Prostate gland (tissue), 2 donors: ENCODE measurements at regions not wholly inside any gene's neighbourhood (a gene's known extent, or its start where the extent isn't known, plus 50 kb on each side); places are given as distances from the start of the nearest gene placed in this dataset.
A peak's percentile ranks its signal among the peaks of the same experiment; 100 is the strongest.

Experiments
- DNase-seq: peaks from one replicate; pipeline ENCODE4 v3.0.0-alpha.2; 2019; ENCODE audit warnings: low spot score
- H3K27ac ChIP-seq, 2 donors: fragments of 200-600 bp; sonication (generic); 2 replicates each; pipeline ENCODE4 v1.5.1; 2017 to 2019
- H3K27me3 ChIP-seq: fragments of 200-600 bp; sonication (generic); replicated peaks from 2 replicates; pipeline ENCODE4 v1.5.1; 2019; ENCODE audit not compliant: insufficient read depth
- H3K36me3 ChIP-seq, 2 donors: fragments of 200-600 bp; sonication (generic); 1 replicate in 1 of 2; 2 replicates in 1 of 2; pipeline versions ENCODE4 v1.5.1 to v1.8.1; 2017 to 2019
- H3K4me1 ChIP-seq: fragments of 200-600 bp; sonication (generic); replicated peaks from 2 replicates; pipeline ENCODE4 v1.5.1; 2019
- H3K4me3 ChIP-seq, 2 donors: fragments of 200-600 bp; sonication (generic); 2 replicates each; pipeline ENCODE4 v1.5.1; 2017 to 2019
- H3K9me3 ChIP-seq: fragments of 200-600 bp; sonication (generic); 2 replicates; pipeline ENCODE4 v1.5.1; 2017
- POLR2A ChIP-seq: fragments of 450-650 bp; IDR thresholded peaks from one replicate; pipeline ENCODE4 v1.6.1; 2016; ENCODE audit warnings: antibody characterized with exemption, mild to moderate bottlenecking
- POLR2AphosphoS5 ChIP-seq: sonication (generic); formaldehyde crosslinking; IDR thresholded peaks from one replicate; pipeline ENCODE4 v1.6.1; 2017; ENCODE audit warnings: antibody characterized with exemption
- WGBS: methylation state at CpG from one replicate; pipeline ENCODE4 v1.1.5; 2018; 5-methylcytosine and 5-hydroxymethylcytosine counted together
- intact Hi-C: fragments of 100-400 bp; cut with DNase I; formaldehyde crosslinking; loops from one replicate; pipeline ENCODE4 v1.14.2; 2022
- TF ChIP-seq, protein P1 (sequence below), 4 experiments: fragments of 200-600 bp in 2 of 4; fragments of 450-650 bp in 2 of 4; sonication (generic) in 2 of 4; IDR thresholded peaks; 1 replicate in 3 of 4; 2 replicates in 1 of 4; pipeline ENCODE4 v1.5.1; 2016 to 2019; ENCODE audit warnings: antibody characterized with exemption in 4 of 4, mild to moderate bottlenecking in 2 of 4, moderate library complexity in 2 of 4

DNA sequence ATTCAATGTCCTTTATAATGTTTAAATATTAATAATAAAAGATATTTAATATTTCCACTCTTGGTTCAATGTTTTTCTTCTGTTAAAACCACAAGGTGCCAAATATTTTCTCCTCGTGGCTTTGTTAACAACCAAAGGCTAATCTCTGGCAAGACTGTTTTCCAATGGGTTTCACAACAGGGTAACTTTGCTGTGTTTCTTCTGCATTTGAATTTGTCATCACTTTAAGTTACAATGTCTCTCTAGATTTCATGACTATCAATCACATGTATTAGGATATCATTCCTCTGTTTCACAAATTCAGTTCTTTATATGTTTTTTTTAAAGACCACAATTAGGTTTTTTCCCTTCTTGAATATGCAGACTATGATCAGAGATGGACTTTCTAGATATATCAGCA, 469.8 kb upstream of the ACVR2A start:
- Histone ChIP-seq H3K9me3 (no peaks in the 10 kb centered on the region), H3K36me3 (no peaks in the 10 kb centered on the region), H3K4me1 (no peaks in the 10 kb centered on the region), H3K27ac (no peak overlapping the region), H3K27me3 (no peaks in the 10 kb centered on the region), H3K4me3 (no peak overlapping the region)
- DNase-seq: no peak
- 23% methylated on average over 1 of the region's 1 CpG for WGBS
- TF ChIP-seq POLR2A (no peak), POLR2AphosphoS5 (no peak)
- TF ChIP-seq, protein P1, sequence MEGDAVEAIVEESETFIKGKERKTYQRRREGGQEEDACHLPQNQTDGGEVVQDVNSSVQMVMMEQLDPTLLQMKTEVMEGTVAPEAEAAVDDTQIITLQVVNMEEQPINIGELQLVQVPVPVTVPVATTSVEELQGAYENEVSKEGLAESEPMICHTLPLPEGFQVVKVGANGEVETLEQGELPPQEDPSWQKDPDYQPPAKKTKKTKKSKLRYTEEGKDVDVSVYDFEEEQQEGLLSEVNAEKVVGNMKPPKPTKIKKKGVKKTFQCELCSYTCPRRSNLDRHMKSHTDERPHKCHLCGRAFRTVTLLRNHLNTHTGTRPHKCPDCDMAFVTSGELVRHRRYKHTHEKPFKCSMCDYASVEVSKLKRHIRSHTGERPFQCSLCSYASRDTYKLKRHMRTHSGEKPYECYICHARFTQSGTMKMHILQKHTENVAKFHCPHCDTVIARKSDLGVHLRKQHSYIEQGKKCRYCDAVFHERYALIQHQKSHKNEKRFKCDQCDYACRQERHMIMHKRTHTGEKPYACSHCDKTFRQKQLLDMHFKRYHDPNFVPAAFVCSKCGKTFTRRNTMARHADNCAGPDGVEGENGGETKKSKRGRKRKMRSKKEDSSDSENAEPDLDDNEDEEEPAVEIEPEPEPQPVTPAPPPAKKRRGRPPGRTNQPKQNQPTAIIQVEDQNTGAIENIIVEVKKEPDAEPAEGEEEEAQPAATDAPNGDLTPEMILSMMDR (IDR thresholded peaks at IDR 0.05): no peak
- intact Hi-C loops: no loop called here

- no peak overlapping the region for H3K4me3 ChIP-seq
- H3K36me3 ChIP-seq: no peaks in the 10 kb centered on the region
- H3K27ac ChIP-seq: no peak overlapping the region
- TF ChIP-seq, protein P1 (IDR thresholded peaks at IDR 0.05): no peak
- peak; percentile 13 for TF ChIP-seq POLR2AphosphoS5
- H3K4me1 ChIP-seq: no peaks in the 10 kb centered on the region
- no peaks in the 10 kb centered on the region for H3K9me3 ChIP-seq
- no peaks in the 10 kb centered on the region for H3K27me3 ChIP-seq
- DNase-seq: peak; percentile 8
- intact Hi-C loops: no loop called here
Observed at GRCh38 chr2:147374423-147374811, 470.4 kb upstream of the ACVR2A start.

DNA sequence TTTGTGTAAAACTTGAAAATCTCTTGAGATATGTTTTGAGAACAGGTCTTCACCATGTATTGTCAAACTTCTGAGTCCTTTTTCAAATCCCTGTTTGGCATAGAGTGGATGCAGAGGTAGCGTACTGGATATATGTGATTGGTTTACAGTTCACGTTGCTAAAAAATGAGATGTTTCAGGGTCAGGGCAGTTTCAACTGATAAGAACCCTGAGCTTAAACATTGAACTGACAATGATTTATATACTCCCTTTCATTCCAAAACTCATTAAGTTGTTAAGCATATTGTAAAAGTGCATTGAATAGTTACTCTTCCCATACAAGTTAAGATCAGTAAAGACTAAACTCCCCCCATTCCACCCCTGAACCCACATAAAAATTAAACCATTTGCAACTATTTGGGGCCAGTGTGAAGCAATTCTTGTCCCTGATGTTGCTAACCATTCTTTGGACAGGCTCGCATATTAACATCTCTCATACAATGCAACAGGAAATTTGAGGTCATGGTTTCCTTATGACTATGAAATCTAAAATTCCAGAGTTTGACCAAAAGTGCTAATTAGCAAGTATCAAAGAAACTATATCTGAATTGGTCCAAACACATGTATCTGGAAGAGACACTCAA, 470.9 kb upstream of the ACVR2A start:
- H3K27ac ChIP-seq: no peak overlapping the region
- no peaks in the 10 kb centered on the region for H3K27me3 ChIP-seq
- DNase-seq: no peak
- intact Hi-C loops: no loop called here
- TF ChIP-seq POLR2A (no peak), POLR2AphosphoS5 (no peak)
- TF ChIP-seq, protein P1 (IDR thresholded peaks at IDR 0.05): no peak
- 17% methylated on average over 3 of the region's 3 CpGs for WGBS
- no peaks in the 10 kb centered on the region for H3K9me3 ChIP-seq
- no peaks in the 10 kb centered on the region for H3K36me3 ChIP-seq
- no peaks in the 10 kb centered on the region for H3K4me1 ChIP-seq
- no peak overlapping the region for H3K4me3 ChIP-seq

GRCh38 chr2:147368306-147368705, 476.5 kb upstream of the ACVR2A start:
- no peak overlapping the region for H3K4me3 ChIP-seq
- no peaks in the 10 kb centered on the region for H3K9me3 ChIP-seq
- DNase-seq: no peak
- H3K4me1 ChIP-seq: no peaks in the 10 kb centered on the region
- TF ChIP-seq POLR2A: no peak
- TF ChIP-seq, protein P1 (IDR thresholded peaks at IDR 0.05): no peak
- TF ChIP-seq POLR2AphosphoS5: no peak
- intact Hi-C loops: no loop called here
- H3K27me3 ChIP-seq: no peaks in the 10 kb centered on the region
- H3K36me3 ChIP-seq: no peaks in the 10 kb centered on the region
- H3K27ac ChIP-seq: no peak overlapping the region

DNA sequence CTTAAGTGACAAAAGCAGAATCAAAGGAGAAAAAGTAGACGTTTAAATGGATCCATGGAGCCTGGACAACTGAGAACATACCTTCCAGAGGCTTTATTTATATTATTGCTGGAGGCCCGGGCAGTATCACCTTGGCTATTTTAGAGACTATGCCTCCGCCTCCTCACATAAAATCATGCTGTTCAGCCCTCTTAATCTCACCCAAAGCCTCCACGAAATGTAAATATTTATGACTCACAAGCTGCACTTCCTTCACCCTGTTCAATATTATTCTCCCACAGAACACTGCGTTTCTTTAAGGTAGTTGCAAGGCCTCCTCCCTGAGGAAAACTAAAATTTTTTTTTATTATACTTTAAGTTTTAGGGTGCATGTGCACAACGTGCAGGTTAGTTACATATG, 478.6 kb upstream of the ACVR2A start:
- H3K9me3 ChIP-seq: no peaks in the 10 kb centered on the region
- TF ChIP-seq POLR2A: no peak
- TF ChIP-seq POLR2AphosphoS5: no peak
- TF ChIP-seq, protein P1 (IDR thresholded peaks at IDR 0.05): no peak

More for the DNA sequence above, 478.6 kb upstream of the ACVR2A start:
- no peak for DNase-seq
- Histone ChIP-seq H3K4me3 (no peak overlapping the region), H3K36me3 (no peaks in the 10 kb centered on the region), H3K27ac (no peak overlapping the region), H3K4me1 (no peaks in the 10 kb centered on the region), H3K27me3 (no peaks in the 10 kb centered on the region)
- WGBS: 67% methylated on average over 6 of the region's 6 CpGs
- intact Hi-C loops: no loop called here
